HG03439 (cell line): ENCODE measurements at regions not wholly inside any gene's neighbourhood (a gene's known extent, or its start where the extent isn't known, plus 50 kb on each side); places are given as distances from the start of the nearest gene placed in this dataset.
"Not testable (repeated sequence)": the region's sequence is repeated elsewhere in the genome, so short reads cannot be mapped to it uniquely, and the experiment has no call there.

ENCODE experiments used
- ATAC-seq: cut with Tn5 transposase; IDR thresholded peaks from one replicate; pipeline ENCODE4 v1.9.1; 2021; ENCODE audit warnings: mild to moderate bottlenecking, moderate library complexity; ENCODE audit not compliant: unreplicated experiment

DNA sequence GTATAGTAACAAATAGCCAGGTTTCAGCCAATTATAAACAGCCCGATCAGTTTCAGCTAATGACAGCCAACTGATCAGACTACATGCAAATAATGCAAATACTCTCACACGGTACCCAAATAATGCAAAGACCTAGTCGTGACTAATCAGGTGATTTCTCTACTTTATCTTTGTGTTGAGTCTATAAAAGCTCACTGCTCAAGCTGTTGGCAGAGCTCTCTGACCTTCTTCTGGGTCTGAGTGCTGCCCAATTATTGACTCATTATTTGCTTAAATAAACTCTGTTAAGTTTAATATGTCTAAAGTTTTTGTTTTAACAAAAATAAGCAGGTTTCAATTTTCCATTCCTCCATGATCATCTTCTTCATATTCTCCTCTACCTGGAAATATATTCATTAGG lies 1971.7 kb downstream of the SUCLG1 start:
- no peak for ATAC-seq

DNA sequence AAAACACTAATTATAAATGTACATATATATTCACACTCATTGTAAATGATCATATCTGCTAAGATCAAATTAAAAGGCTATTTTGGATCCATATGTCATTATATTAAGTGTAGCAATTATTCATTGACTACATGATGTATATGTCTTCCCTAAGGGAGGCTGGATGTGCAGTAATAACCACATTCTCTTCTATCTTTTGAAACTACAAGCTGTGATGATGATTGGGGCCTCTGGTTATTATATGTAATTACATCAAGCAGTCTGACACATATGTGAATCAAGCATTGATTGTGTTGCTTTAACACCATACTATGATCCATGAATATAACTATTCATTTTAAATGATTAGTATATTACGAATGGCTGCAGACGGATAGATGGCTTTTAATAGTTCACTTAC lies 1973.4 kb downstream of the SUCLG1 start:
- no peak for ATAC-seq

DNA sequence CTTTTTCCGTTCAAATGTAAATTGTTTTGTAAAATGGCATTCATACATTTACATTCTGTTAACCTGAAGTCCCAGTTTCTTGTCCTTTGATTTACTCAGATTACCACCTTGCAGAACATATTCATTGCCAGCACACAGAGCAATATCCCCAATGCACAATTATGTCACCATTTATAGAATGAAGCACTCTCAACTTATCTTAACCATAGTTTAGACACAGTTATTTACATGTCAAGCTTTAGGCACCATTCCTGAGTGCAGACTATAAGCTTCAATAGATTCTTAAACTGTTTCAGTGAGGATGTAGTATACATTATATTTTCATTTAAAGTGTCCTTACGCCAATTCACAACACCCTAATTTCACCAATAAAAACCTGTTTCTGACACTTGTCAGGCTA lies 1977.9 kb downstream of the SUCLG1 start:
- no peak for ATAC-seq

DNA sequence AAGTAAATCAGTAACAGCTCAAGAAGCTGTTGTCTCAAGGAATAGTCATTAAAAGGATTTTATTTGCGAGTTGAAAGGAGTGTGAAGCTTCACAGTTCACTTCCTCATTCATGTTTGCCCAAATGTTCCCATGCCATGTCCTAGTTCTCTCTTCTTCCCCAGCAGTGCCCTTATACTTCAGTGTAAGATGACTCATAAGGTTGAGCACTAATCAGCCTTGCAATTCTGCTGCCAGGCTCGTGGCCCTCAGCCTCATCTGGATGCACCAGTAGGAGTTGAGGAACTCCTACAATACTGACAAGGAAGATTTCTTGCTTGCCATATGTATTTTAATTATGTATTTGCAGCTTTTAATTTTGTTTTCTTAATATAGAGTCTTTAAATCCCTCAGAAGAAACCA lies 1980.4 kb downstream of the SUCLG1 start:
- ATAC-seq = no peak

DNA sequence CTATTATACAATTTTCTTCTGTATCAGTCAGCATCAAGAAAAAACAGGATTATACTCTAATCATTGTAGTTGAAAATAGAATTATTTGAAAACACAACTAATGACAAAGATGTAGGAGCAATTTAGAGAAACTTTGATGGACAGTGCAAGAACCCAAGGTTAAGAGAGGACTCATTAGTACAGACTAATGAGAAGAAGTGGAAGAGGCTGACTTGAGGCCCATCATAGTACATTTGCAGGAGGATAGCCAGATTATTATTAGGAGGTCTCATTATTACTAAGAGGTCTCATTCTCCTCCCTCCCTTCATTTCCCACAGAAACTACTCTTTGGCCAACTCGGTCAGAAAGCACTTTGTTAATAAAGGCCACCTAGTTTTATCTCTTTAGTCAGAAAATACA lies 1983.0 kb downstream of the SUCLG1 start:
- ATAC-seq = no peak

DNA sequence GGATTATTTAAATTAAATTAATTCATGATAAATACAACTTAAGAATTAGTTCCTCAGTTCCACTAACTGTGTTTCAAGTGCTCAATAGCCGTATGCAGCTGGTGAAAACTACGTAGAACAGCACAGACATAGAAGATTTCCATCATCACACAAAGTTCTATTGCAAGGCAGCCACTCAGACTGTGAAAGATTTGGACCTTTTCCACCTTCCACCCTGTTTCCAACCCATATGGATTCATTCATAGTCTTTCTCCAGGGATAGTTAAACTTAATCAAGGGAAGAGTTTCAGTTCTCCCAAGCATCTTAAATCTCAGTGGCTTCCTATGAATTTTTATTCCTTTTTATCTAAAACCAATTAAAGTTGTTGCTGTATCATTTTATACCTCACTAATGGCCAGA lies 2030.8 kb downstream of the SUCLG1 start:
- ATAC-seq = no peak

DNA sequence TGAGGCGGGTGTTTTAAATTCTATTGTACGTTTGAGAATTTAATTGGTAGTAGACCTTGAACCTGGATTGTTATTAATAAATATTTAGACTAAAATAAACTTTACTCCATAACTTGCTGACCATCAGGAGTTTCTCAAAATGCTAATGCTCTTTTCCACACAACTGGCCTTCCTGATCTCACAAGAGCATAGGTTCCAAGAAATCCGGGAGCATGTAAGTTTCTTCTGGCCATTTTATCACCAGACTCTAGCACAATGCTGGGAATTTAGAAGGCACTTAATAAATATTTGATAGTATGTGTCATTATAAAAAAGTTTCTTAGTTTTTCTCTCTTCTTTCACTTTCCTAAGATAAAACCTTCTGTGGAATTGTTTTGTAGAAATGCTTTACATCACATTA lies 2047.1 kb downstream of the SUCLG1 start:
- ATAC-seq = no peak

DNA sequence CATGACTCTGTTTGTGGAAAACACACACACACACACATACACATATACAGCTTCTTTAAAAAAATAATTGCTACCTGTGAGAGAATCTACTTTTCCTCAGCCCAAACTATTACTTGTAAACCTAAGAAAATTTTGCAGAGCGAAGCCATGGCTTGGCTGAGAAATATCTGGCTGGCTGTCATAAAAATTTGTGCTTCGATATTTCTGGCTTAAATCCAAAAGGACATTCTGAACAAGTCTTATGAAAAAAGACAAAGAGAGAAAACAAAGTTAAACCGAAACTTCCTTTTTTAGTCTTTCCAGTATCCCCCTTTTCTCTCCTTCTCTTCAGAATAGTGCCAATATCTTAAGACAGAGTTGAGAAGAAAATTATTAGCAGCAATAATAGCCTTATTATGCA lies 2048.0 kb downstream of the SUCLG1 start:
- ATAC-seq = no peak

DNA sequence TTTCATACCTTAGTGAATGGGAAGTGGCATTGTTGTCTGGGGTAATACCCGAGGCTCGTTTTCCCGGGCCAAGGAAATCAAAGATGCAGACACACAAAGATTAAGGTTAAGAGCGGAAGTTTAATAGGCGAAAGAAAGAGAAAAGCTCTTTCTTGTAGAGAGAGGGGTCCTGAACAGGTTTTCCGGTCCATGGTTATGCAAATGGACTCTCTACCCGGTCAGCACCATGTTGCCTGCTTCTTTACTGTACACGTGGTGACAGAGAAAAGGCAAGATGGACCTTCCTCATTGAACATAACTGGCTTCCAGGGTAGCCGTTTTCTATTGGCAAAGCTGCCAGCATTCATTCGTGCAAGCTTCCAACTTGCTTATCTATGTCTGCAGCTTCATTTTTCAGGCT lies 2063.5 kb downstream of the SUCLG1 start:
- no peak for ATAC-seq

DNA sequence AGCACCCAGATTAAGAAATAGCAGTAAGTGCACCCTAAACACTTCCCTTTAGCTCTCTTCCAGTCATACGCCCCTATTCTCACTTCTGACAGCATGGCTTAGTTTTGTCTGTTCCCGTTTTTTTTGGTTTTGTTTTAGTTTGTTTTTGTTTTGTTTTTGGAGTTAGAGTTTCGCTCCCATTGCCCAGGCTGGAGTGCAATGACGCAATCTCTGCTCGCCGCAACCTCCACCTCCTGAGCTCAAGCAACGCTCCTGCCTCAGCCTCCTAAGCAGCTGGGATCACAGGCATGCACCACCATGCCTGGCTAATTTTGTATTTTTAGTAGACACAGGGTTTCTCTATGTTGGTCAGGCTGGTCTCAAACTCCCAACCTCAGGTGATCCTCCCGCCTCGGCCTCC lies 2067.7 kb downstream of the SUCLG1 start:
- ATAC-seq = no peak

DNA sequence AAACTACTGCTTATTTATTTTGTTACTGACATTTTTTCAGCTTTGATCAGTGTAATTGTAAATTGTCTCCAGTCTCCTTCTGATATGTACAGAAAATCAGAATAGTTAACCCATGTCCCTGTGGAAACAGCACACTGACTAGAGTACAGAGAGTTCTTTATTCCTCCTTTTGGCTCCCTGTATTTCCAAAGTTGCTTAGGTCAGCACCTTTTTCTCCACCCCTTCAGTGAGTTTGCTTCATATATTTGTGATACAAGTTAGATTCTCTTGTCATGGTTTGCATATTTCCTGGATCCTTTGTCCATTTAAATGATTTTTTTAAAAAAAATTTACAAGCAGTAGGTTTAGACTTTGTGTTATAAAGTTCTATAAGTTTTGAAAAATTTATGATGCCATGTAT lies 2051.1 kb upstream of the LRRTM1 start:
- no peak for ATAC-seq

DNA sequence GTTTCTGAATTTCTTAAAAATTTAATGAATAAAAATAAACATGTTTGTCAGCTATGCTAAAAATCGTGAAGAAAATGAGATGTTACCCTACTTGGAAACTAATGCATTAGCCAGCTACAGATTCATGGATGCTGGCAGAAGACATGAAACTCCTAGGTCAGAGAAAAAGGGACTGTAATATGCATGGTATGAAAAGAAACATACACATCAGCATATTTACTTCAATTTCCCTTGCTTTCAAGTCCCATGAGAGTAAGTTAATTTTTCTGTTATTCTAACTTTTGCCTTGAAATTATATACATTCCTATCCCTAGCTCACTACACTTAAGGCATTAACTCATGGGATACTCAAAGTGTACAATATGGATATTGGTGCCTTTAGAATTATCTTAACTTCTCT lies 2041.4 kb upstream of the LRRTM1 start:
- no peak for ATAC-seq

DNA sequence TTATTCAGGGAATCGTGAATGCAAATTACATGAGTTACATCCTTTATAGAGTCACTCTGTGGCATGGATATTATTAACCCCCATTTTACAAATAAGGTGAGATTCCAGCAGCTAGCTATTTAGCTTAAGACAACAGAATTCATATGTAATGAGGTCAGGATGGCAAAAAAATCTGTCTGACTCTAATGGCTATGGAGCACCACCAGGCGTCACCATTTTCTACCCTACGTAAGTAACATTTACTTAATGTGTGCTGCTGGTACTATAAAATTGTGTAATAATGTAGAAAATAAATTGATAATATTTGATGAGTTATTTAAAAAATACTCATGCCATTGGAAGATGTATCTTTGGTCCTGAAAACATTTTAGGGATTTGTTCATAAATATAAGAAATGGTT lies 2040.1 kb upstream of the LRRTM1 start:
- ATAC-seq = no peak

DNA sequence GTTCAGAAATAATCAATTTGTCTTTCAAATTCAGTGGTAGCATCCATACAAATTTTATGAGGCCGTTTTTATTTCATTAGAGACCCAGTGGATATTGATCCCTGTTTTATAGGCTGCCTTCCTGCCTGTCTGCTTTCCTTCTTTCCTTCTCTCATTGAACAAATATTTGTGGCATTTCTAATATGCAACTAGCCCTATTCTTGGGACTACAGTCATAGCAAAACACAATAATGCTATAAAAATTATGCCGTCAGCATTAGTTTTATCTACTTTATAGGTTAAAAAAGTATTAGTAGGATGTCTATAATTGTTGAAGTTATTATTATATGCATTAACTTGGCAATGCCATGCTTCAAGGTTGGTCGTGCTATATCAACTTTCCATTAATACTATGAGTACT lies 2037.8 kb upstream of the LRRTM1 start:
- no peak for ATAC-seq

DNA sequence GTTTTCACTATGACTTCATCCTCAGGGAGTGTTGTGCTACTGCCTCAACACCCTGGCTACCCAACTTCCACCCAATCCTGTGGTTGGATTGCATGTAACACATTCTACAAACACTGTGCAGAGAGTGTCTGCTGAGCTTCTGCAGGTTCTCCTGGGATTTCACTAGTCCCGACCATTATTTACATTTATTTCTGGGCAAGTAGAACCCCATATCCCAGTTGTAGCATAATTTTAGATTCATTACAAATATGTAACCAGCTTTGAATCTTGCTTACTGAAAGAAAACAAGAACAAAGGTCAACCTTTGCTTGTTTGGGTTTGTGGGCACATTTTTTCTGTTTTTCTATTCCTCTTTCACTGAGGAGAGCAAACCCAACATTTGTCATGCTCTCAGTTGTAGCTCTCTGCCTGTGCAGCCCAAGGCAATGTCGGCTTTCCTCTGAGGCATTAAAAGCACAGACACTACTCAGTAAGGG lies 2036.1 kb upstream of the LRRTM1 start:
- ATAC-seq = no peak

DNA sequence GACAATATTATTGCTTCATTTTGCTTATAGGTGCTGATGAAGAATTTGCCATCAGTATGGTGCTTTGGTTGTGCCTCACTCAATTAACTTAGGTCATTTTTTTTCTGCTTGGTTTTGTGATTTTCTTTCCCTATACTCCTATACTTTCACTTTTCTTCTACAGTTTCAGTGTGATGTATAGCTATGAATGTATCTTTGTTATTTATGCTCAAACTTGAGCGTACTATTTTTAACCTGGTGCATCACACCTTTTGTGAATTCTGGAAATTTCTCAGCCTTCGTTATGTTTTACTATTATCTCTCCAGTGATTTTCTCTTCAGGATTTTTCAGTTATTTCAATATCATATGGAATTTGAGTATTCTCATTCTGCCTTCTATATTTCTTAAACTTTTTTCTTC lies 2035.3 kb upstream of the LRRTM1 start:
- ATAC-seq = no peak

DNA sequence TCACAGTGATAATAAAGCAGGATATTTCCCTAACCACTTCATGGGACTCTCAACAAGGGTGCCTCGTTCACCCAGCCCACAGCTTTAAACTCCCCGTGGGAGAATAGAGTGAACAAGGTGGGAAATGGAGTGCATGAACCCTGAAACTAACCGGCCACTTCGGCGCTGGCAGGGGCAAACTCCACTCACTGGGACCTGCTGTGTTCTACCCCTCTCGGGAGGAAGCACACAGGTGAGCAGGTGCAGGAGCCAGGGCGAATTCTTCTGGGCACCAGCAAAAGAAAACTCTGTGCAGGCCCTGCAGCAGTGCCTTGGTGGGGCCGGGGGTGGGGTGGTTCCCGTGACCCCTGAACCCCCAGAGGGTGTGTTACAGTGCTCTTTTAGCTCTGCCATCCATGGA lies 2029.1 kb upstream of the LRRTM1 start:
- no peak for ATAC-seq

DNA sequence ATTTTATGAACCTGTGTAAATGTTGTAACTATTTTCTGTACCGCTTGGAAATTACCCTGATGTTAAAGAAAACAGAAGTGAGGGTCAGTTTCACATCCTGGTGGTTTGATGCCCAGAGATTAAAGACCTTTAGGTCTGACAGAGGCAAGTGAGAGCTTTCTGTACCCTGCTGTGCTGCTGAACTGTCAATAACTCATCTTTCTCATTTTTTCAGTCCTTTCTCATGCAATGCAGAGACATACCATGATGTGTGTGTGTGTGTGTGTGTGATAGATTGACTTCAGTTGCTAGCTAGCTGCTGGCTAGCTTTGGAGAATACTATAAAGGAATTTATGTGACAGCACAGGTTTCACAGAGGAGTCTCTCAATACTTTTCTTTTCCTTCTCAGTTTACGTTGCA lies 2025.6 kb upstream of the LRRTM1 start:
- ATAC-seq = no peak

DNA sequence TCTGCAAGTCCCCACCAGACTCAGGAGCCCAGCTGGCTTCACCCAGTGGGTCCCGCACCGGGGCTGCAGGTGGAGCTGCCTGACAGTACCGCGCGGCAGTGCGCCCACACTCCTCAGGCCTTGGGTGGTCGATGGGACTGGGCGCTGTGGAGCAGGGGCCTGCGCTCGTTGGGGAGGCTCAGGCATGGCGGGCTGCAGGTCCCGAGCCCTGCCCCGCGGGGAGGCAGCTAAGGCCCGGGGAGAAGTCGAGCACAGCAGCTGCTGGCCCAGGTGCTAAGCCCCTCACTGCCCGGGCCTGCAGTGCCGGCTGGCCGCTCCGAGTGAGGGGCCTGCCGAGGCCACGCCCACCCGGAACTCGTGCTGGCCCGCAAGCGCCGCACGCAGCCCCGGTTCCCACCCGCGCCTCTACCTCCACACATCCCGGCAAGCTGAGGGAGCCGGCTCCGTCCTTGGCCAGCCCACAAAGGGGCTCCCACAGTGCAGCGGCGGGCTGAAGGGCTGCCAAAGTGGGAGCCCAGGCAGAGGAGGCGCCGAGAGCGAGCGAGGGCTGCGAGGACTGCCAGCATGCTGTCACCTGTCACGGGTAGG lies 2021.7 kb upstream of the LRRTM1 start:
- ATAC-seq = not testable (repeated sequence)

DNA sequence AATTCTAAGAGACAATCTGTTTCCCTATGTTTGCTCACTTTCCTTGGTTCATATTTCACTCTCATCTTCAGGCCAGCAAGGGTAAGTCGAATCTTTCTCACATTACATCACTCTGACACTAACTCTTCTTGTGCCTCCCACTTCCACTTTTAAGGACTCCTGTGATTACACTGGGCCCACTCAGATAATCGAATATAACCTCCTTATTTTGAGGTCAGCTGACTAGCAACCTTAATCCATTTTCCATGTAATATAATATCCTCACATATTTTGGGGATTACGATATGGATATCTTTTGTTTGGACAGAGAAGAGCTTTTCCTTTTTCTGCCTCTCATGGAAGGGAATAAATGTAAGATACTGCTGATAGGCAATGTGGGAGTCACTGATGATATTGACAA lies 2015.7 kb upstream of the LRRTM1 start:
- no peak for ATAC-seq

DNA sequence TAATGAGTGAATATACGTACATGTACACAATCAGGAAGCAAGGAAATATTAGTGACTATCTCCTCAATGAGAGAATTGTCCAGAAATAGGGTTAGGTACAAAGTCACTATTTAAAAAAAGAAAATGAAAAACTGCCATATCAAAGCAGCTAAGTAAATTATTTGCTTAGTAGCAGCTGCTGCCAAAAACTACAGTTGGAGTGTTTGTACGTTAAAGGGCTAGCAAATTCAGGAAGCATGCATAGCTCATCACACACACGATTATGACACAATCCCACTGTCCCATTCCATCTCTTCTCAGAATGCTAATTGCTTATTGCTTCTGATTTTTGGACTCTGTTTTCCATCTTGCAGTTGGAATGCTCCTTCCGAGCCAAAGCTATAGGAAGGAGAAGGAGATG lies 2012.5 kb upstream of the LRRTM1 start:
- no peak for ATAC-seq

DNA sequence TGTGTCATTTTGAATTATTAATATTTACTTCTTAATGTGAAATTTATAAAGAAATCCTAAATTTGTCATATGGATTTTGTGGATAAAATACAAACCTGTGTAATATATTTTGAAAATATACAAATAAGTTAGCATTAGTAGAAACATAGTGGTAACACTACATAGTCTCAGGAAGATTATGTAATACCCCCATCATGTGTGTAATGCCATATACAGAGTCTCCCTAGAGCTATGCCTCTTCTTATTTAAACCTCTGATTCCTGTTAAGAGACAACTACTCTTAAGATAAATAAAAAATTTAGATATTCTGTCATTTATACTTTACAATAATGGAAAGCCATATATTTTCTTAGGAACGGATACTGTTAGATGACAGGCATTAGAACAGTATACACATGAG lies 2012.0 kb upstream of the LRRTM1 start:
- no peak for ATAC-seq

DNA sequence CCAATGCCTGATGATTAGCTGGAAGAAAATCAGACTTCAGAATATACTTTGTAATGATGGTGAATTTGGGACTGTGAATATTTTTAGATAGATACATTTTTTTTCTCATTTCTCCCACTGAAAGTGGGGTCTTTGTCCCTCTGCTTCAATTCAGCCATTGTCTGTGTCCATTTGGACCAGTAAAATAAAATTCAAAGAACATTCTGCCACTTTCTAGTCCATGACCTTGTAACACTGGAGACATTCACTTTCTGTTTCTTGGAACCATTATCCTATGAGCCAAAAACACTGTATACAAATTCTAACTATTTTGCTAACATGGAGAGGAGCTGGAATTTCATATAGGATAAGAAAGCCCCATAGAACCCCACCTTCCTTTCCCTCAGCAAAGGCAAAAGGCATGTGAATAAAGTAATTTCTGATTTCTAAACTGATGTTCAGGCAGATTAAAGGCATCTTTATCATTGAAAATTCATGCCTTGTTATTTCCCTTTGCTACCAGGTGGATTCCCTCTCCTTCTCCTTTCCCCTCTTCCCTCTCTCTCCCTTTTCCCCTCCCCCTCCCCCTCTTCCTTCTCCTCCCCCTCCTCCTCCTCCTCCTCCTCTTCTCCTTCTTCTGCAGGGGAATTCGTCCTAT lies 2010.4 kb upstream of the LRRTM1 start:
- no peak for ATAC-seq
